HCT116 (cell line): ENCODE measurements at regions not wholly inside any gene's neighbourhood (a gene's known extent, or its start where the extent isn't known, plus 50 kb on each side); places are given as distances from the start of the nearest gene placed in this dataset.

Experiments
- ATAC-seq: fragments of 200-7000 bp; cut with Tn5 transposase; 2 replicates; pipeline ENCODE4 v1.9.1; 2020; ENCODE audit warnings: mild to moderate bottlenecking, moderate library complexity
- BruUV-seq: library from RNA; stranded (reverse); fragments of 400-500 nt; replicated peaks from 2 replicates; lab custom pipeline; 2021; lab: Mats Ljungman, UMichigan
- CTCF ChIA-PET: fragments of 300-600 bp; sonication (Branson Sonifier 250); formaldehyde crosslinking; loops from one replicate; lab custom pipeline; 2021; ENCODE audit warnings: antibody characterized with exemption; lab: Charles Lee
- POLR2A ChIA-PET: fragments of 300-600, 350-600 bp; sonication (Branson Sonifier 250); formaldehyde crosslinking; loops from one replicate; lab custom pipeline; 2021; ENCODE audit warnings: antibody characterized with exemption; lab: Charles Lee
- RAD21 ChIA-PET, 2 experiments: fragments of 300-600 bp; sonication (Branson Sonifier 250); formaldehyde crosslinking; loops; one replicate each; lab custom pipeline; 2023; ENCODE audit warnings: low total read pairs in 2 of 2; ENCODE audit not compliant: uncharacterized antibody in 2 of 2, unreplicated experiment in 2 of 2, low non-redundant PET in 1 of 2; lab: Charles Lee
- DNase-seq: peaks from one replicate; pipeline ENCODE4 v3.0.0-alpha.2; 2010; ENCODE audit warnings: low read depth, low spot score
- H2AFZ ChIP-seq: fragments of 200-600 bp; shearing (Covaris generic), sonication (generic); 2 replicates; pipeline ENCODE4 v1.6.1; 2017; ENCODE audit warnings: low read depth, mixed run types, mixed read lengths, antibody characterized with exemption, low read length; ENCODE audit not compliant: poor library complexity, severe bottlenecking
- H3K27ac ChIP-seq: 2 replicates; pipeline ENCODE4 v1.5.1; 2012; ENCODE audit warnings: low read depth, low read length
- H3K27me3 ChIP-seq: fragments of 200-600 bp; sonication (generic); 2 replicates; pipeline ENCODE4 v1.6.1; 2016; ENCODE audit warnings: mixed run types, low read length, mixed read lengths; ENCODE audit not compliant: insufficient read depth
- H3K36me3 ChIP-seq, 2 experiments: fragments of 200-500 bp in 1 of 2; fragments of 200-600 bp in 1 of 2; sonication (Bioruptor generic) in 1 of 2; sonication (generic) in 1 of 2; 2 replicates each; pipeline versions ENCODE4 v1.5.1 to v1.6.1; 2014 to 2016; ENCODE audit warnings: low read length in 2 of 2, inconsistent platforms in 1 of 2, mixed read lengths in 1 of 2, mixed run types in 1 of 2; ENCODE audit not compliant: insufficient read depth in 2 of 2, control insufficient read depth in 1 of 2
- H3K4me1 ChIP-seq, 2 experiments: fragments of 200-600 bp in 1 of 2; sonication (generic) in 1 of 2; 2 replicates each; pipeline versions ENCODE4 v1.5.1 to v1.6.1; 2012 to 2017; ENCODE audit warnings: low read length in 2 of 2, inconsistent platforms in 1 of 2, mild to moderate bottlenecking in 1 of 2, mixed read lengths in 1 of 2, mixed run types in 1 of 2, moderate library complexity in 1 of 2; ENCODE audit not compliant: insufficient read depth in 2 of 2, control insufficient read depth in 1 of 2
- H3K4me2 ChIP-seq: fragments of 200-600 bp; sonication (generic); 2 replicates; pipeline ENCODE4 v1.6.1; 2017; ENCODE audit warnings: mixed run types, low read length, mixed read lengths
- H3K4me3 ChIP-seq, 2 experiments: fragments of 200-600 bp in 1 of 2; sonication (generic) in 1 of 2; replicated peaks in 1 of 2; 2 replicates each; pipeline ENCODE4 v1.5.1; 2011 to 2016; ENCODE audit warnings: low read length in 2 of 2, control low read depth in 1 of 2, low read depth in 1 of 2, mild to moderate bottlenecking in 1 of 2, mixed read lengths in 1 of 2, mixed run types in 1 of 2
- H3K79me2 ChIP-seq: fragments of 200-600 bp; sonication (generic); 2 replicates; pipeline ENCODE4 v1.6.1; 2017; ENCODE audit warnings: mild to moderate bottlenecking, mixed run types, low read length, moderate library complexity, mixed read lengths; ENCODE audit not compliant: insufficient read depth
- H3K9ac ChIP-seq: fragments of 200-600 bp; sonication (generic); 2 replicates; pipeline ENCODE4 v1.6.1; 2016; ENCODE audit warnings: low read length, mixed read lengths
- H3K9me2 ChIP-seq: fragments of 200-600 bp; sonication (generic), shearing (Covaris generic); 2 replicates; pipeline ENCODE4 v1.6.1; 2017; ENCODE audit warnings: mixed run types, mild to moderate bottlenecking, moderate library complexity; ENCODE audit not compliant: insufficient read depth
- H3K9me3 ChIP-seq, 2 experiments: fragments of 200-500 bp in 1 of 2; fragments of 200-600 bp in 1 of 2; sonication (Bioruptor generic) in 1 of 2; sonication (generic) in 1 of 2; 2 replicates each; pipeline ENCODE4 v1.6.1; 2014 to 2017; ENCODE audit warnings: low read length in 2 of 2, mixed read lengths in 2 of 2, inconsistent platforms in 1 of 2, low read depth in 1 of 2, mild to moderate bottlenecking in 1 of 2, mixed run types in 1 of 2, moderate library complexity in 1 of 2; ENCODE audit not compliant: control insufficient read depth in 1 of 2, insufficient read depth in 1 of 2
- H4K20me1 ChIP-seq: fragments of 200-600 bp; sonication (generic), shearing (Covaris generic); 2 replicates; pipeline ENCODE4 v1.6.1; 2017; ENCODE audit warnings: mixed run types, mild to moderate bottlenecking, moderate library complexity; ENCODE audit not compliant: insufficient read depth
- CBX3 ChIP-seq: IDR thresholded peaks from 2 replicates; pipeline ENCODE4 v1.6.1; 2012; ENCODE audit warnings: low read depth
- CEBPB ChIP-seq: IDR thresholded peaks from 2 replicates; pipeline ENCODE4 v1.6.1; 2012; ENCODE audit warnings: low read depth
- EGR1 ChIP-seq: IDR thresholded peaks from 2 replicates; pipeline ENCODE4 v1.6.1; 2012; ENCODE audit warnings: low read depth
- ELF1 ChIP-seq: IDR thresholded peaks from 2 replicates; pipeline ENCODE4 v1.6.1; 2012; ENCODE audit warnings: low read depth, borderline replicate concordance
- EZH2 ChIP-seq: fragments of 200-600 bp; sonication (generic); IDR thresholded peaks from 2 replicates; pipeline ENCODE4 v1.6.1; 2017; ENCODE audit warnings: antibody characterized with exemption, mixed run types
- EZH2phosphoT487 ChIP-seq: fragments of 200-600 bp; IDR thresholded peaks from 2 replicates; pipeline ENCODE4 v1.6.1; 2018; ENCODE audit warnings: antibody characterized with exemption, borderline replicate concordance
- FOSL1 ChIP-seq: IDR thresholded peaks from 2 replicates; pipeline ENCODE4 v1.6.1; 2012; ENCODE audit warnings: low read depth
- JUND ChIP-seq: IDR thresholded peaks from 2 replicates; pipeline ENCODE4 v1.6.1; 2012
- POLR2A ChIP-seq: IDR thresholded peaks from 2 replicates; pipeline ENCODE4 v1.7.0; 2011; ENCODE audit warnings: borderline replicate concordance; ENCODE audit not compliant: insufficient read depth, insufficient read length; ENCODE audit errors: extremely low read depth
- POLR2AphosphoS5 ChIP-seq: IDR thresholded peaks from 2 replicates; pipeline ENCODE4 v1.6.1; 2011; ENCODE audit warnings: mild to moderate bottlenecking, low read depth, low read length, moderate library complexity
- RAD21 ChIP-seq: IDR thresholded peaks from 2 replicates; pipeline ENCODE4 v1.6.1; 2012; ENCODE audit warnings: low read depth, mild to moderate bottlenecking
- SIN3A ChIP-seq: IDR thresholded peaks from 2 replicates; pipeline ENCODE4 v1.6.1; 2012; ENCODE audit warnings: low read depth
- SP1 ChIP-seq: IDR thresholded peaks from 2 replicates; pipeline ENCODE4 v1.6.1; 2012; ENCODE audit warnings: low read depth
- SRF ChIP-seq: IDR thresholded peaks from 2 replicates; pipeline ENCODE4 v1.6.1; 2012; ENCODE audit warnings: low read depth
- TCF7L2 ChIP-seq: IDR thresholded peaks from 2 replicates; pipeline ENCODE4 v1.7.0; 2011; ENCODE audit warnings: borderline replicate concordance, inconsistent platforms; ENCODE audit not compliant: insufficient read depth, insufficient read length; ENCODE audit errors: extremely low read depth
- ZFX ChIP-seq: fragments of 450-650 bp; IDR thresholded peaks from 2 replicates; pipeline ENCODE4 v1.6.1; 2017
- ZNF274 ChIP-seq: fragments of 200-500 bp; sonication (Bioruptor generic); IDR thresholded peaks from 2 replicates; pipeline ENCODE4 v1.6.1; 2014; ENCODE audit warnings: mild to moderate bottlenecking, low read depth, low read length, inconsistent platforms
- intact Hi-C: fragments of 100-400 bp; cut with micrococcal nuclease; formaldehyde crosslinking; loops from 2 replicates; pipeline ENCODE4 v1.10.0; 2022
- TF ChIP-seq, protein P1 (sequence below): IDR thresholded peaks from 2 replicates; pipeline ENCODE4 v1.6.1; 2012; ENCODE audit warnings: low read depth
- TF ChIP-seq, protein P2 (sequence below): IDR thresholded peaks from 2 replicates; pipeline ENCODE4 v1.6.1; 2011; ENCODE audit warnings: mild to moderate bottlenecking, low read length, moderate library complexity; ENCODE audit not compliant: insufficient replicate concordance; ENCODE audit errors: extremely low read depth
- TF ChIP-seq, protein P3 (sequence below): IDR thresholded peaks from 2 replicates; pipeline ENCODE4 v1.6.1; 2012
- TF ChIP-seq, protein P4 (sequence below), 3 experiments: fragments of 200-600 bp in 1 of 3; sonication (generic) in 1 of 3; IDR thresholded peaks in 2 of 3; conservative IDR thresholded peaks in 1 of 3; 2 replicates each; pipeline ENCODE4 v1.5.1; 2012 to 2017; ENCODE audit warnings: low read depth in 2 of 3, low read length in 2 of 3, antibody characterized with exemption in 1 of 3, borderline replicate concordance in 1 of 3, control low read depth in 1 of 3, mild to moderate bottlenecking in 1 of 3, mixed read lengths in 1 of 3, mixed run types in 1 of 3, moderate library complexity in 1 of 3; ENCODE audit not compliant: insufficient read depth in 1 of 3

DNA sequence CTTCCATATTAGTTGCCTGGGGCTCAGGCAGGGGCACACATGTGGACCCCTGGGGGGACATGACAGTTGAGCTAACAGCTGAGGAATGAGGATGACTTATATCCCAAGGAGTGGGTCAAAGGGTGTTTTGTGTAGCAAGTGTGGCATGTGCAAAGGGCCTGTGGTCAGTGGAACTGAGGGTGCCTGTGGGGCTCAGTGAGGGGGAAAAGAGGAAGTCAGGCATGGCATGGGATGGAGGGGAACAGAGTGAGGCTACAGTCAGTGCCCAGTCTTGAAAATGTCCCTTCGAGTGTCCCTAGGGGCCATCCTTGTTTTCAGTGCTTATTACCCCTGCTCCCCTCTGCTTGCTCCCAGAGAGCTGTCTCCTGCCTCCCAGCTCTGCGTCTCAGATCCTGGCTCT lies 64.3 kb upstream of the CD99 start (continued):
- TF ChIP-seq, protein P1, sequence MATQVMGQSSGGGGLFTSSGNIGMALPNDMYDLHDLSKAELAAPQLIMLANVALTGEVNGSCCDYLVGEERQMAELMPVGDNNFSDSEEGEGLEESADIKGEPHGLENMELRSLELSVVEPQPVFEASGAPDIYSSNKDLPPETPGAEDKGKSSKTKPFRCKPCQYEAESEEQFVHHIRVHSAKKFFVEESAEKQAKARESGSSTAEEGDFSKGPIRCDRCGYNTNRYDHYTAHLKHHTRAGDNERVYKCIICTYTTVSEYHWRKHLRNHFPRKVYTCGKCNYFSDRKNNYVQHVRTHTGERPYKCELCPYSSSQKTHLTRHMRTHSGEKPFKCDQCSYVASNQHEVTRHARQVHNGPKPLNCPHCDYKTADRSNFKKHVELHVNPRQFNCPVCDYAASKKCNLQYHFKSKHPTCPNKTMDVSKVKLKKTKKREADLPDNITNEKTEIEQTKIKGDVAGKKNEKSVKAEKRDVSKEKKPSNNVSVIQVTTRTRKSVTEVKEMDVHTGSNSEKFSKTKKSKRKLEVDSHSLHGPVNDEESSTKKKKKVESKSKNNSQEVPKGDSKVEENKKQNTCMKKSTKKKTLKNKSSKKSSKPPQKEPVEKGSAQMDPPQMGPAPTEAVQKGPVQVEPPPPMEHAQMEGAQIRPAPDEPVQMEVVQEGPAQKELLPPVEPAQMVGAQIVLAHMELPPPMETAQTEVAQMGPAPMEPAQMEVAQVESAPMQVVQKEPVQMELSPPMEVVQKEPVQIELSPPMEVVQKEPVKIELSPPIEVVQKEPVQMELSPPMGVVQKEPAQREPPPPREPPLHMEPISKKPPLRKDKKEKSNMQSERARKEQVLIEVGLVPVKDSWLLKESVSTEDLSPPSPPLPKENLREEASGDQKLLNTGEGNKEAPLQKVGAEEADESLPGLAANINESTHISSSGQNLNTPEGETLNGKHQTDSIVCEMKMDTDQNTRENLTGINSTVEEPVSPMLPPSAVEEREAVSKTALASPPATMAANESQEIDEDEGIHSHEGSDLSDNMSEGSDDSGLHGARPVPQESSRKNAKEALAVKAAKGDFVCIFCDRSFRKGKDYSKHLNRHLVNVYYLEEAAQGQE = no peak
- TF ChIP-seq SRF (no peak), RAD21 (no peak)
- TF ChIP-seq, all 23 proteins: peak for 0

DNA sequence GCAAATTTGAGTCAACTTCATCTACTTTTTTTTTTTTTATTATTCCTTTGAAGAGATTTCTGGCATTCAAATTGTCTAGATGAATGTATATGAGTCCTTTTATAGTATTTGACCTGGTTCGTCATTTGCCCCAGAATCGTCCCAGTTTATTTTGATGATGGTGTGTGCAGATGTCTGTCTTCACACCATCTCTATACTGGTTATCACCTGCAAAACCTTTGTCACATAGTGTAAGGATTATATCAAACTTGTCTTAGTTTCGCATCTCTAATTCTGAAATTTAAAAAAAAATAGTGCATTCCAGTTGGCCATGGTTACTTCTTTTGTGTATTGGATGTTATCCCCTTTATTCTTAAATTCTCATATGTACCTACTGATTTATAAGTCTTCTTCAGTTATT lies 70.5 kb upstream of the CD99 start:
- Histone ChIP-seq H3K4me1 (no peaks in the 10 kb centered on the region), H3K4me3 (no peak overlapping the region), H3K9me3 (no peaks in the 10 kb centered on the region), H3K9me2 (no peaks in the 10 kb centered on the region), H3K36me3 (peaks cover 7 to 46% of the 10 kb centered on the region in 2 experiments), H4K20me1 (no peaks in the 10 kb centered on the region), H3K9ac (no peak overlapping the region), H3K79me2 (no peaks in the 10 kb centered on the region), H3K4me2 (no peak overlapping the region), H3K27me3 (no peaks in the 10 kb centered on the region), H3K27ac (no peak overlapping the region), H2AFZ (no peak overlapping the region)
- ChIA-PET CTCF (no interaction called here), POLR2A (no interaction called here), RAD21 (no interaction called here)
- intact Hi-C loops = no loop called here
- ATAC-seq (no peak), DNase-seq (no peak)
- TF ChIP-seq POLR2AphosphoS5 (no peak), ELF1 (no peak), EGR1 (no peak), FOSL1 (no peak), CBX3 (no peak), POLR2A (no peak), SRF (no peak), EZH2phosphoT487 (no peak), CEBPB (no peak), SIN3A (no peak), ZFX (no peak), JUND (no peak), EZH2 (no peak), TCF7L2 (no peak), SP1 (no peak), ZNF274 (no peak), RAD21 (no peak)
- TF ChIP-seq, protein P2, sequence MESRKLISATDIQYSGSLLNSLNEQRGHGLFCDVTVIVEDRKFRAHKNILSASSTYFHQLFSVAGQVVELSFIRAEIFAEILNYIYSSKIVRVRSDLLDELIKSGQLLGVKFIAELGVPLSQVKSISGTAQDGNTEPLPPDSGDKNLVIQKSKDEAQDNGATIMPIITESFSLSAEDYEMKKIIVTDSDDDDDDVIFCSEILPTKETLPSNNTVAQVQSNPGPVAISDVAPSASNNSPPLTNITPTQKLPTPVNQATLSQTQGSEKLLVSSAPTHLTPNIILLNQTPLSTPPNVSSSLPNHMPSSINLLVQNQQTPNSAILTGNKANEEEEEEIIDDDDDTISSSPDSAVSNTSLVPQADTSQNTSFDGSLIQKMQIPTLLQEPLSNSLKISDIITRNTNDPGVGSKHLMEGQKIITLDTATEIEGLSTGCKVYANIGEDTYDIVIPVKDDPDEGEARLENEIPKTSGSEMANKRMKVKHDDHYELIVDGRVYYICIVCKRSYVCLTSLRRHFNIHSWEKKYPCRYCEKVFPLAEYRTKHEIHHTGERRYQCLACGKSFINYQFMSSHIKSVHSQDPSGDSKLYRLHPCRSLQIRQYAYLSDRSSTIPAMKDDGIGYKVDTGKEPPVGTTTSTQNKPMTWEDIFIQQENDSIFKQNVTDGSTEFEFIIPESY = no peak
- TF ChIP-seq, protein P3, sequence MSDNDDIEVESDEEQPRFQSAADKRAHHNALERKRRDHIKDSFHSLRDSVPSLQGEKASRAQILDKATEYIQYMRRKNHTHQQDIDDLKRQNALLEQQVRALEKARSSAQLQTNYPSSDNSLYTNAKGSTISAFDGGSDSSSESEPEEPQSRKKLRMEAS = no peak
- TF ChIP-seq, protein P4, sequence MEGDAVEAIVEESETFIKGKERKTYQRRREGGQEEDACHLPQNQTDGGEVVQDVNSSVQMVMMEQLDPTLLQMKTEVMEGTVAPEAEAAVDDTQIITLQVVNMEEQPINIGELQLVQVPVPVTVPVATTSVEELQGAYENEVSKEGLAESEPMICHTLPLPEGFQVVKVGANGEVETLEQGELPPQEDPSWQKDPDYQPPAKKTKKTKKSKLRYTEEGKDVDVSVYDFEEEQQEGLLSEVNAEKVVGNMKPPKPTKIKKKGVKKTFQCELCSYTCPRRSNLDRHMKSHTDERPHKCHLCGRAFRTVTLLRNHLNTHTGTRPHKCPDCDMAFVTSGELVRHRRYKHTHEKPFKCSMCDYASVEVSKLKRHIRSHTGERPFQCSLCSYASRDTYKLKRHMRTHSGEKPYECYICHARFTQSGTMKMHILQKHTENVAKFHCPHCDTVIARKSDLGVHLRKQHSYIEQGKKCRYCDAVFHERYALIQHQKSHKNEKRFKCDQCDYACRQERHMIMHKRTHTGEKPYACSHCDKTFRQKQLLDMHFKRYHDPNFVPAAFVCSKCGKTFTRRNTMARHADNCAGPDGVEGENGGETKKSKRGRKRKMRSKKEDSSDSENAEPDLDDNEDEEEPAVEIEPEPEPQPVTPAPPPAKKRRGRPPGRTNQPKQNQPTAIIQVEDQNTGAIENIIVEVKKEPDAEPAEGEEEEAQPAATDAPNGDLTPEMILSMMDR (IDR thresholded peaks at IDR 0.05 in 2 of 3, conservative IDR thresholded peaks at IDR 0.05 in 1 of 3; ENCODE audit: borderline replicate concordance in 1 of 3, insufficient read depth in 1 of 3, low read depth in 2 of 3, low read length in 2 of 3) = no peak
- no TSS peak for BruUV-seq
